ENCODE measurements at regions not wholly inside any gene's neighbourhood (a gene's known extent, or its start where the extent isn't known, plus 50 kb on each side); places are given as distances from the start of the nearest gene placed in this dataset.

- Mint-ChIP-seq H3K36me3 (ENCODE audit: low read depth) (peaks cover 12% of the 10 kb centered on the region), H3K4me3 (no peak overlapping the region), H3K9me3 (peaks cover 21% of the 10 kb centered on the region), H3K4me1 (ENCODE audit: low read depth) (no peaks in the 10 kb centered on the region), H3K27ac (no peak overlapping the region), H3K27me3 (ENCODE audit: insufficient read depth) (no peaks in the 10 kb centered on the region; the same call in 1 of the 2 replicates)
- DNase-seq, result no peak
- TF ChIP-seq CTCF (IDR thresholded peaks at IDR 0.05), result no peak
Measured at GRCh38 chr2:52498077-52498750, 1269.4 kb upstream of the CHAC2 start.

GRCh38 chr2:52495816-52496215 is 1271.8 kb upstream of the CHAC2 start:
- TF ChIP-seq CTCF (IDR thresholded peaks at IDR 0.05), result no peak
- H3K4me1 Mint-ChIP-seq (ENCODE audit: low read depth), result no peaks in the 10 kb centered on the region
- peaks cover 31% of the 10 kb centered on the region for H3K9me3 Mint-ChIP-seq
- no peaks in the 10 kb centered on the region; the same call in none of the 2 replicates for H3K27me3 Mint-ChIP-seq (ENCODE audit: insufficient read depth)
- no peak overlapping the region for H3K4me3 Mint-ChIP-seq
- DNase-seq, result no peak
- no peak overlapping the region for H3K27ac Mint-ChIP-seq
- H3K36me3 Mint-ChIP-seq (ENCODE audit: low read depth), result peaks cover 12% of the 10 kb centered on the region

GRCh38 chr2:52477166-52477565 is 1290.4 kb upstream of the CHAC2 start:
- Mint-ChIP-seq H3K27me3 (ENCODE audit: insufficient read depth) (no peaks in the 10 kb centered on the region), H3K9me3 (peaks cover 4% of the 10 kb centered on the region), H3K4me1 (ENCODE audit: low read depth) (no peaks in the 10 kb centered on the region), H3K27ac (no peak overlapping the region), H3K4me3 (no peak overlapping the region), H3K36me3 (ENCODE audit: low read depth) (no peaks in the 10 kb centered on the region)
- no peak for DNase-seq
- TF ChIP-seq CTCF (IDR thresholded peaks at IDR 0.05), result no peak

GRCh38 chr2:52475590-52475989 is 1292.0 kb upstream of the CHAC2 start:
- Mint-ChIP-seq H3K4me1 (ENCODE audit: low read depth) (no peaks in the 10 kb centered on the region), H3K4me3 (no peak overlapping the region), H3K27me3 (ENCODE audit: insufficient read depth) (no peaks in the 10 kb centered on the region), H3K36me3 (ENCODE audit: low read depth) (no peaks in the 10 kb centered on the region), H3K9me3 (peaks cover 4% of the 10 kb centered on the region), H3K27ac (no peak overlapping the region)
- no peak for DNase-seq
- no peak for TF ChIP-seq CTCF (IDR thresholded peaks at IDR 0.05)

- no peak for TF ChIP-seq CTCF (IDR thresholded peaks at IDR 0.05)
Measured at GRCh38 chr2:52474091-52474490, 1293.5 kb upstream of the CHAC2 start.

More at GRCh38 chr2:52474091-52474490, 1293.5 kb upstream of the CHAC2 start:
- Mint-ChIP-seq H3K4me3 (no peak overlapping the region), H3K27ac (no peak overlapping the region), H3K4me1 (ENCODE audit: low read depth) (no peaks in the 10 kb centered on the region), H3K9me3 (peaks cover 9% of the 10 kb centered on the region), H3K36me3 (ENCODE audit: low read depth) (0 out of 2 replicates have a peak, but pooled peaks cover 5% of the 10 kb centered on the region), H3K27me3 (ENCODE audit: insufficient read depth) (no peaks in the 10 kb centered on the region)
- DNase-seq, result no peak

Data from HFFc6 (cell line).